GM21528 (cell line): ENCODE measurements at regions not wholly inside any gene's neighbourhood (a gene's known extent, or its start where the extent isn't known, plus 50 kb on each side); places are given as distances from the start of the nearest gene placed in this dataset.

ENCODE experiments used
- ATAC-seq: cut with Tn5 transposase; IDR thresholded peaks from one replicate; pipeline ENCODE4 v1.9.1; 2021; ENCODE audit warnings: mild to moderate bottlenecking, moderate library complexity; ENCODE audit not compliant: unreplicated experiment, low FRiP score

DNA sequence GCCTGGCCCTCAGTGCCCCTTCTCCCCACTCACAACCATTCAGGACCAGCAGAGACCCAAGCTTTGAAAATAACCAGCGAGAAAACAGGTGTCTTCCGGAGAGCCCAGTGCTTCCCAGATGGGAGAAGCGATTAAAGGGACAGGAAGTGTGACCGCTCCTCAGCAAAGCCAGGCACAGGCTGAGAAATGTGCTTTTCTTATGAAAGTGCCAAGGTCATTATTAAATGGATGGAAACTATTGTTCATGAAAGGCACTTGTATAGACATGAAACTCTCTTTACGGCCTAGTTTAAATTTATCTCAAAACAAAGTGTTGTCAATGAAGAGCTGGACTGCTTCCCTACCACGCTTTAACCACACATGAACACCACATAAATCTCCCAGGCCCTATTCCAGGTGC is 210.4 kb downstream of the SPTSSA start:
- ATAC-seq = no peak

- ATAC-seq = no peak
These were observed 211.1 kb downstream of the SPTSSA start for GRCh38 chr14:34250959-34251358.

DNA sequence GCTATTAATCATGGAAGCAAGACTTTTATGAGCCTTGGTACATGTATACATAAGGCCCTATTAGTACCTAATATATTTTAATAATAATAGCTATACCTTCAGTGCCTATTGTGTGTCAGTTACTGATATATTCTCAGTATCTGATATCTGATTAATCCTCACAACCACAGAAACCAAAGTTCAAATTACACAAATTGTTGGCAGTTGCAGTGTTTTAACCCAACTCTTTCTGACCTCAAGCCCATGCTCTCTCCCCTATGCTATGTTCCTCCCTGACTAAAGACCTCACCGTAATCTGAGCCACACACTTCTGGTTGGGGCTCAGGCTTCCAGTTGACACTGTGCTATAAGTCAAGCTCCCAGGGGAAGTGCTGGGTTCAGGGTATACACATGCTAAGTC is 214.4 kb downstream of the SPTSSA start:
- no peak for ATAC-seq

- ATAC-seq = no peak
These were observed 215.8 kb downstream of the SPTSSA start for GRCh38 chr14:34246206-34246605.

DNA sequence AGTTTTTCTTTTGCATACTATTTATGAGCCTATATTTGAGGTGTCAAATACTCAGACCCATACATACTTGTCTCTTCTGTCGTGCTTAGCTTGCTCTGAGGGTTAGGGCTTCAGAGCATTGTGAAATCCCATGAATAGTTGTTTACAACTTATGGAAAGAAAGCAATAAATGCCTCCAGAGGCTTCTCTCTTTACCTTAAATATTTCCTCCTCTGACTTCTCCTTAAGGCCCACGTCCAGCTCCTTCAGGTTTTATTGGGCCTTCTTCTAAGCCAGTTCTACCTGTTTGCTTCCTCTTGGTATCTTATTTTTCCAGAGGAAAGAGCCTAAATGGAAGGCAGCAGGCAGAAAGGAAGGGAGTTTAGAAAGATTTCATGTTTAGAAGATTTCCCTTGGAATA is 218.6 kb downstream of the SPTSSA start:
- ATAC-seq = no peak

DNA sequence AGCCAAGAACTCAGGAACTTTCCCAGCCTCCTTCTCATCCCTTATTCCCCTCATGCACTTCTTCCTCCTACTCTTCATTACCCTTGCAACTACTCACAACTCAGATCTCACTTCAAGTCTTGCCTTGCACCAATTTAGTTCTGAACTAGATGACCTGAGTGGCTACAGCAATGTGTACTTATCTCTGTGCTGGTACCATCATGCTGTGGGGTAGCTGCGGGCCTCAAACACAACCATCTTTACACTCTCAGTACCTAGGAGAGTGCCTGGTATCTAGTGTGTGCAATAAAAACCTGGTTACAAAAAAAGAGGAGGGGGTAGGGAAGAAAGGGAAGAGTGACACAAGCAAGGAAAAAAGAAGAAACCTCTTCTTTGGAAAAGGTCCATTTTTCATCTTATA is 219.0 kb downstream of the SPTSSA start:
- ATAC-seq = no peak

DNA sequence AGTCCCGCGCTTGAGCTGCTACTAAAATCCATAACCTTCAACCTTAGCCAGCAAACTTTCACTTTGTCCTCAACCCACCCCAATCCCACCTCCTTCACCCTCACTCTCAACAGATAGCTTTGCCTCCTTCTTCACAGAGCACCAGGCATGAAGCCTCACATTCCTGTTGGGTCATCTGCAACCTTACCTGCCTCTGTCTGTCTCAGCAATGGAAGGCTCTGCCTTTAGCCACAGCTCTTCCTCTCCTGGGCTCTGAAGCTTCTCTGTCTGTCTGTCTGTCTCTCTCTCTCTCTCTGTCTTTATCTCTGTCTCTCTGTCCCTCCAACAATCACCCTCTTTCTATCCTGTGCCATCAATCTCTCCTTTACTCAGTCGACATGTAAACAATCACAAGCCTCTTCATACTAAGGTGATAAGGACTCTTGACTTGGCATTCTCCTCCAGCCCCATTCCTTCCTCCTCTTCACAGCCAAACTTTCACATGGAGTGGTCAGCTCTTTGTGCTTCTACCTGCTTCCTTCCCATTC is 220.8 kb downstream of the SPTSSA start:
- ATAC-seq = no peak

GRCh38 chr14:34238610-34239009 is 223.4 kb downstream of the SPTSSA start:
- no peak for ATAC-seq

- ATAC-seq = no peak
These were observed 224.4 kb downstream of the SPTSSA start for GRCh38 chr14:34237677-34238076.

GRCh38 chr14:34237081-34237480 is 225.0 kb downstream of the SPTSSA start:
- ATAC-seq = no peak

- no peak for ATAC-seq
These were observed 226.3 kb downstream of the SPTSSA start for GRCh38 chr14:34235643-34236300.

DNA sequence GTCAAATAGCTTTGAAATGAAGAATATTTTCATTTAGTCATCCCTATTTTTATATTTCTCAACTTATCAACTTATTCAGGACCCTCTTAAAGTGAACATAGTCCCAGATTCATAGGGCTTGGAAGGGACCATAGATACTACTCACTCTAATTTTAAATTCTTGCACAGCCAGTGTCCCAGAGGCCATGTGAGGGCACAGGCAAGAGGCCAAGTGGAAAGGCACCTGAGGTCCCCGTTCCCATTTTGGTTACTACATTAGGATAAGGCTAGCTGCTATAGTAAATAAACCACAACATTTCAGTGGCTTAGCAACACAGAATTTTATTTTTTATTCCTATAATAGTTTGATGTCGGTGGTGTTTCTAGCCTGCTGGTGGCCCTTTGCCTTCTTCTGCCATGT is 227.8 kb downstream of the SPTSSA start:
- no peak for ATAC-seq

DNA sequence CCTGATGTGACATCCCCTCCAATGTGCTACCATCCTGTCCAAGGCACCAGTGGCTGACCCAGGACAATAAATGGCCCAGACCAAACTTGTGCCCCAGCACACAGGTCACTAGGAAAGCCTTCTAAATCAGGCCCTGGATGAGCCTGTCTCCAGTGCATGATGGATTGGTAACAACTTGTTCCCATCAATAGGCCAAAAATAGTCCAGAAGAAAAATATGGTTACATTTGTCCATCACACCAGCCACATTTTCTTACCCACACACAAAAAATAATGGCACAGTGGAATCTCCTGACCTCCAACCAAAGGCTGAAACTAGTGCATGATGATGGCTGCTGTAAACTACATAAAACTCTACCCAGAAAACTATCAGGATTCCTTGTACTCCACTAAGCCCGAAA is 228.4 kb downstream of the SPTSSA start:
- no peak for ATAC-seq

GRCh38 chr14:34232790-34233189 is 229.2 kb downstream of the SPTSSA start:
- ATAC-seq = no peak

- no peak for ATAC-seq
These were observed 230.4 kb downstream of the SPTSSA start for GRCh38 chr14:34231626-34232025.

DNA sequence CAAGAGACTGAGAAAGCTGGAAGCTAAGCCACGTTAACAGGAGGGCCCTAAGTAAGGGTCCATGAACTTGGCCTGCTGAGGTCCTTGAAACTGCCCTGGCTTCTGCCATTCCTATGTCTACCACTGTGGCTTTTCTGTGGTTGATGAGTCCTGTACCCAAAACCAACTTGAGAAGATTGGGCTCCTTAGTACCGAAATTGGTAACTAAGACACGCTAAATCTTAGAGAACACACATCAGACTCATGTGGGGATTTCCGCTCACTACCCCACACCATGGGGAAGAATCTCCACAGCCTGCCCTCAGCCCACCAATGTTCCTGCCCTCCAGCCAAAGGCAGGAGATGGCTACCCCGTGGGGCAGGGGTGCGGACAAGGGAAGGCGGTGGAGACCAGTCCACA is 232.9 kb downstream of the SPTSSA start:
- ATAC-seq = no peak

GRCh38 chr14:34228650-34228976 is 233.4 kb downstream of the SPTSSA start:
- no peak for ATAC-seq

GRCh38 chr14:34227834-34228649 is 234.0 kb downstream of the SPTSSA start:
- ATAC-seq = peak; percentile 78

GRCh38 chr14:34224221-34224620 is 237.8 kb downstream of the SPTSSA start:
- ATAC-seq = no peak

GRCh38 chr14:34223373-34224148 is 238.5 kb downstream of the SPTSSA start:
- no peak for ATAC-seq

- ATAC-seq = no peak
These were observed 239.2 kb downstream of the SPTSSA start for GRCh38 chr14:34222867-34223266.
